Mesendoderm (in vitro differentiated cells): ENCODE measurements at regions not wholly inside any gene's neighbourhood (a gene's known extent, or its start where the extent isn't known, plus 50 kb on each side); places are given as distances from the start of the nearest gene placed in this dataset.

Source experiments
- DNase-seq: peaks from one replicate; pipeline ENCODE4 v3.0.0; 2013
- H2AK5ac ChIP-seq: 2 replicates; pipeline ENCODE4 v1.6.1; 2013; ENCODE audit warnings: low read length, inconsistent platforms
- H2BK120ac ChIP-seq: 2 replicates; pipeline ENCODE4 v1.6.1; 2013; ENCODE audit warnings: low read depth, mild to moderate bottlenecking, low read length, moderate library complexity, mixed read lengths
- H2BK15ac ChIP-seq: replicated peaks from 2 replicates; pipeline ENCODE4 v1.6.1; 2013; ENCODE audit warnings: low read depth, mild to moderate bottlenecking, moderate library complexity
- H2BK5ac ChIP-seq: 2 replicates; pipeline ENCODE4 v1.6.1; 2013; ENCODE audit warnings: low read length, inconsistent platforms
- H3K18ac ChIP-seq: 2 replicates; pipeline ENCODE4 v1.6.1; 2013; ENCODE audit warnings: mild to moderate bottlenecking, low read length, mixed read lengths
- H3K23ac ChIP-seq: one replicate; pipeline ENCODE4 v1.6.1; 2013; ENCODE audit warnings: low read length
- H3K27ac ChIP-seq: 2 replicates; pipeline ENCODE4 v1.5.1; 2013; ENCODE audit warnings: low read depth, mild to moderate bottlenecking, inconsistent platforms, low read length, moderate library complexity
- H3K27me3 ChIP-seq: 2 replicates; pipeline ENCODE4 v1.6.1; 2013; ENCODE audit warnings: low read length, control low read depth, mild to moderate bottlenecking, inconsistent platforms; ENCODE audit not compliant: insufficient read depth, poor library complexity
- H3K36me3 ChIP-seq: 2 replicates; pipeline ENCODE4 v1.6.1; 2013; ENCODE audit warnings: low read length, inconsistent platforms; ENCODE audit not compliant: control insufficient read depth, insufficient read depth
- H3K4ac ChIP-seq: one replicate; pipeline ENCODE4 v1.6.1; 2013; ENCODE audit warnings: low read depth, mild to moderate bottlenecking, low read length, moderate library complexity
- H3K4me1 ChIP-seq: 2 replicates; pipeline ENCODE4 v1.6.1; 2013; ENCODE audit warnings: low read depth, low read length, inconsistent platforms; ENCODE audit not compliant: control insufficient read depth
- H3K4me2 ChIP-seq: 2 replicates; pipeline ENCODE4 v1.6.1; 2013; ENCODE audit warnings: low read length
- H3K4me3 ChIP-seq: 2 replicates; pipeline ENCODE4 v1.5.1; 2013; ENCODE audit warnings: mild to moderate bottlenecking, low read length
- H3K56ac ChIP-seq: one replicate; pipeline ENCODE4 v1.6.1; 2013; ENCODE audit warnings: low read length
- H3K79me1 ChIP-seq: 2 replicates; pipeline ENCODE4 v1.6.1; 2013; ENCODE audit warnings: low read length, inconsistent platforms
- H3K79me2 ChIP-seq: 2 replicates; pipeline ENCODE4 v1.6.1; 2013; ENCODE audit warnings: mild to moderate bottlenecking, low read length; ENCODE audit not compliant: control insufficient read depth, insufficient read depth
- H3K9ac ChIP-seq: 2 replicates; pipeline ENCODE4 v1.6.1; 2013; ENCODE audit warnings: low read length, inconsistent platforms
- H4K5ac ChIP-seq: one replicate; pipeline ENCODE4 v1.6.1; 2013; ENCODE audit warnings: low read length
- H4K8ac ChIP-seq: one replicate; pipeline ENCODE4 v1.6.1; 2013; ENCODE audit warnings: low read depth, mild to moderate bottlenecking, control low read depth, low read length, moderate library complexity
- WGBS: extraction: QIAGEN DNeasy Blood & Tissue Kit; methylation state at CpG from one replicate; pipeline ENCODE4 v1.1.7; 2013; ENCODE audit warnings: low lambda C conversion rate, missing lambda C conversion rate; ENCODE audit not compliant: insufficient coverage; ENCODE audit errors: extremely low coverage; 5-methylcytosine and 5-hydroxymethylcytosine counted together

GRCh38 chr13:53137779-53138178, 109.2 kb downstream of the OLFM4 start:
- Histone ChIP-seq H3K4me2 (no peak overlapping the region), H3K4me3 (no peak overlapping the region), H4K8ac (no peak overlapping the region), H3K79me1 (no peaks in the 10 kb centered on the region), H3K36me3 (no peaks in the 10 kb centered on the region), H3K27ac (no peak overlapping the region), H4K5ac (no peak overlapping the region), H3K79me2 (no peaks in the 10 kb centered on the region), H3K27me3 (no peaks in the 10 kb centered on the region), H2AK5ac (no peak overlapping the region), H3K9ac (no peak overlapping the region), H3K18ac (no peak overlapping the region), H2BK5ac (no peak overlapping the region), H3K4ac (no peak overlapping the region), H2BK120ac (no peak overlapping the region), H3K23ac (no peak overlapping the region), H2BK15ac (no peak overlapping the region), H3K56ac (no peak overlapping the region), H3K4me1 (no peaks in the 10 kb centered on the region)
- DNase-seq = no peak
- no CpG with 5 or more reads among the region's 1 CpG for WGBS

- Histone ChIP-seq H3K18ac (no peak overlapping the region), H4K5ac (no peak overlapping the region), H3K79me2 (no peaks in the 10 kb centered on the region), H3K9ac (no peak overlapping the region), H3K4me1 (no peaks in the 10 kb centered on the region), H3K4ac (no peak overlapping the region), H3K36me3 (no peaks in the 10 kb centered on the region), H2BK15ac (no peak overlapping the region), H3K27ac (no peak overlapping the region), H2AK5ac (no peak overlapping the region), H4K8ac (no peak overlapping the region), H3K27me3 (no peaks in the 10 kb centered on the region), H3K4me2 (no peak overlapping the region), H3K56ac (no peak overlapping the region), H2BK120ac (no peak overlapping the region), H3K4me3 (no peak overlapping the region), H3K23ac (no peak overlapping the region), H2BK5ac (no peak overlapping the region), H3K79me1 (no peaks in the 10 kb centered on the region)
- no CpG with 5 or more reads among the region's 14 CpGs for WGBS
- DNase-seq = peak; percentile 30
These were observed 109.9 kb downstream of the OLFM4 start for GRCh38 chr13:53138376-53139036.

- no peak overlapping the region for H3K18ac ChIP-seq
- H3K4ac ChIP-seq = no peak overlapping the region
- no peak overlapping the region for H3K27ac ChIP-seq
- H3K4me3 ChIP-seq = no peak overlapping the region
- no peaks in the 10 kb centered on the region for H3K79me1 ChIP-seq
- H4K8ac ChIP-seq = no peak overlapping the region
- no peaks in the 10 kb centered on the region for H3K4me1 ChIP-seq
- no peak overlapping the region for H2BK15ac ChIP-seq
- H3K36me3 ChIP-seq = no peaks in the 10 kb centered on the region
- DNase-seq = no peak
- H4K5ac ChIP-seq = no peak overlapping the region
- H2BK5ac ChIP-seq = no peak overlapping the region
- no peak overlapping the region for H3K9ac ChIP-seq
- no peak overlapping the region for H3K23ac ChIP-seq
- H3K79me2 ChIP-seq = no peaks in the 10 kb centered on the region
- H3K56ac ChIP-seq = no peak overlapping the region
- no peak overlapping the region for H2AK5ac ChIP-seq
- no CpG with 5 or more reads among the region's 3 CpGs for WGBS
- H2BK120ac ChIP-seq = no peak overlapping the region
- H3K27me3 ChIP-seq = no peaks in the 10 kb centered on the region
- H3K4me2 ChIP-seq = no peak overlapping the region
These were observed 112.7 kb downstream of the OLFM4 start for GRCh38 chr13:53141336-53141735.

- H3K79me1 ChIP-seq = no peaks in the 10 kb centered on the region
- no peaks in the 10 kb centered on the region for H3K36me3 ChIP-seq
- WGBS = no CpG with 5 or more reads among the region's 5 CpGs
- no peak overlapping the region for H3K18ac ChIP-seq
- H3K4me3 ChIP-seq = no peak overlapping the region
- H3K27me3 ChIP-seq = no peaks in the 10 kb centered on the region
- no peak overlapping the region for H4K8ac ChIP-seq
- no peak overlapping the region for H3K23ac ChIP-seq
- H4K5ac ChIP-seq = no peak overlapping the region
- no peak overlapping the region for H3K4ac ChIP-seq
- H2AK5ac ChIP-seq = no peak overlapping the region
- no peak overlapping the region for H3K27ac ChIP-seq
- H3K56ac ChIP-seq = no peak overlapping the region
- H2BK15ac ChIP-seq = no peak overlapping the region
- H3K4me2 ChIP-seq = no peak overlapping the region
- DNase-seq = no peak
- H3K4me1 ChIP-seq = no peaks in the 10 kb centered on the region
- H3K79me2 ChIP-seq = no peaks in the 10 kb centered on the region
- H3K9ac ChIP-seq = no peak overlapping the region
- H2BK5ac ChIP-seq = no peak overlapping the region
- no peak overlapping the region for H2BK120ac ChIP-seq
These were observed 113.7 kb downstream of the OLFM4 start for GRCh38 chr13:53142306-53142705.

- H3K36me3 ChIP-seq = no peaks in the 10 kb centered on the region
- no peak overlapping the region for H3K23ac ChIP-seq
- H3K27ac ChIP-seq = no peak overlapping the region
- 100% methylated on average over 1 of the region's 6 CpGs for WGBS
- H2BK120ac ChIP-seq = no peak overlapping the region
- H2AK5ac ChIP-seq = no peak overlapping the region
- H3K27me3 ChIP-seq = no peaks in the 10 kb centered on the region
- no peak overlapping the region for H2BK5ac ChIP-seq
- H4K5ac ChIP-seq = no peak overlapping the region
- H3K18ac ChIP-seq = no peak overlapping the region
- no peak overlapping the region for H3K56ac ChIP-seq
- no peaks in the 10 kb centered on the region for H3K4me1 ChIP-seq
- H3K9ac ChIP-seq = no peak overlapping the region
- H3K79me2 ChIP-seq = no peaks in the 10 kb centered on the region
- no peak overlapping the region for H2BK15ac ChIP-seq
- no peak for DNase-seq
- no peak overlapping the region for H4K8ac ChIP-seq
- H3K4ac ChIP-seq = no peak overlapping the region
- H3K4me3 ChIP-seq = no peak overlapping the region
- no peaks in the 10 kb centered on the region for H3K79me1 ChIP-seq
- H3K4me2 ChIP-seq = no peak overlapping the region
These were observed 115.2 kb downstream of the OLFM4 start for GRCh38 chr13:53143757-53144339.

- Histone ChIP-seq H3K23ac (no peak overlapping the region), H3K4ac (no peak overlapping the region), H2AK5ac (no peak overlapping the region), H3K27ac (no peak overlapping the region), H2BK120ac (no peak overlapping the region), H3K27me3 (no peaks in the 10 kb centered on the region), H3K79me1 (no peaks in the 10 kb centered on the region), H3K4me3 (no peak overlapping the region), H3K18ac (no peak overlapping the region), H3K4me2 (no peak overlapping the region), H3K4me1 (no peaks in the 10 kb centered on the region), H3K9ac (no peak overlapping the region), H4K5ac (no peak overlapping the region), H4K8ac (no peak overlapping the region), H3K56ac (no peak overlapping the region), H2BK5ac (no peak overlapping the region), H3K36me3 (no peaks in the 10 kb centered on the region), H3K79me2 (no peaks in the 10 kb centered on the region), H2BK15ac (no peak overlapping the region)
- DNase-seq = no peak
- WGBS = no CpG with 5 or more reads among the region's 5 CpGs
These were observed 116.2 kb downstream of the OLFM4 start for GRCh38 chr13:53144826-53145225.
